Astrocyte of the cerebellum (primary cell): ENCODE measurements at regions not wholly inside any gene's neighbourhood (a gene's known extent, or its start where the extent isn't known, plus 50 kb on each side); places are given as distances from the start of the nearest gene placed in this dataset.

Experiments used
- DNase-seq: peaks from one replicate; pipeline ENCODE4 v3.0.0-alpha.2; 2011; ENCODE audit warnings: low read depth
- H3K4me3 ChIP-seq: 2 replicates; pipeline ENCODE4 v1.5.1; 2011; ENCODE audit warnings: mild to moderate bottlenecking, low read depth, low read length, moderate library complexity
- CTCF ChIP-seq: IDR thresholded peaks from 2 replicates; pipeline ENCODE4 v1.5.1; 2012; ENCODE audit warnings: low read length, low read depth, moderate library complexity, mild to moderate bottlenecking; ENCODE audit errors: missing control alignments
- in situ Hi-C: cut with HindIII; loops from 2 replicates; pipeline ENCODE4 v1.10.0; 2017; ENCODE audit warnings: low sequenced_read_pairs

DNA sequence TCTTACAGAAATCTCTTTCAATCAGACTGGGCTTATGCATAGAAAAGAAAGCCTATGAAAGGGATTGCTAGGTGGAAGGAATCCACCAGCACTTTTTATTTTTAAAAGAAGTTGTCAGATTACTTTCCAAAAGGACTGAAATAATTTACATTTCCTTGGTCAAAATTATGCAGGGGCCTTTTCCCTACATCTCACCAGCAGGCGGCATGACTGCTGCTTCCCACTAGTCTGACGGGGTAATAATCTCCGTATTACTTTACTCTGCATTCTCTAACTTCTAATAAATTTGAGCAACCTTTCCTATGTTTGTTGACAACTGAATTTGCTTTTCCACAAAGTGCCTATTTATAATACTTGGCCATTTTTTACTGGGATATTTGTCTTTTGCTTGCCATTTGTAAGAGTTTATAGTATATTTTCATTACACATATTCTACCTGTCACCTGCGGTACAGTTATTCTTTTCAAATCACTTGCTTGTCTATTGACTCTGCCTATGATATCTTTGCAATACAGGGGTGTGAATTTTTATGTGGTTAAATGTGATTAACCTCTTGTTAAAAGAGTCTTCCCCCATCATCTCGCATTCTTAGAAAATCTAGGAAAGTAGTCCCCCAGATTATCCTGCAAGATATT, 51.9 kb upstream of the USP47 start:
- DNase-seq: no peak
- no peak overlapping the region for H3K4me3 ChIP-seq
- in situ Hi-C loops: loop anchor here (5.0 to 25.0 kb wide), 2 partner anchors 753 to 1003 kb away; no protein-coding TSS in a partner anchor
- peak; percentile 80 for TF ChIP-seq CTCF

GRCh38 chr11:11788063-11788710, 53.6 kb upstream of the USP47 start:
- in situ Hi-C loops: loop anchor here (5.0 to 25.0 kb wide), 2 partner anchors 751 to 1001 kb away; no protein-coding TSS in a partner anchor
- H3K4me3 ChIP-seq: no peak overlapping the region
- no peak for DNase-seq
- no peak for TF ChIP-seq CTCF

DNA sequence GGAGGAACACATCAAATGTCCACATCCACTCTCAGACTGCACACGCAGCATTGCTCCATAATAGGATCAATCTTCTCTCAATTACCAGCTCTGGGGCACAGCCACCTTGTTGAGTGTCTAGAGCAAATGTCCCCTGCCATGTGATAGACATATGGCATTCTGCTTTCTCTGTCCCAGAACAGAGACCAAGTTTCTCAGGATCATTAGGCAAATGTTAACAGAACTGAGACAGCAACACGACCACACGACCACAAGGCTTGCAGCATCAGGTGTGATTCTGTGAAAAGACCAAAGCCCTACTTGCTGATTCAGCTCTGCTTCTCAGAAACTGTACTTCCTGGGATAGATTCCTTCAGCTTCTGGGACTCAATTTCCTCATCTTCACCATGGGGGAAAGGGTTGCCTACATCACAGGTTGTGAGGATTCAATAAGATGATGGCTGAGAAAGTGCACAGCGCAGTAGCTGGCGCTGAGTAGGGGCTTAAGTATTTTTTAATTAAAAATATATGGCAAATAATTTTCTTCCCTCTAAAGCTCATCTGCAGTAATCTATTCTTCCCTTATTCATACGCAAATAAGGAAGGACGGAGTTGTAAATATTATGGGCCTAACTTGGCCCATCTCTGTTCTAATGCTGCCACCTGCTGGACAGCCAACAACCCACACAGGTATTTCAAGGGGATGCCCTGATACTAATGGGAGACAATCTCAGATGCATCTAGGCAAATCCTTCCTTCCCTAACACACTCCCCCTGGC, 54.3 kb upstream of the USP47 start:
- in situ Hi-C loops: loop anchor here (5.0 to 25.0 kb wide), 2 partner anchors 750 to 1000 kb away; no protein-coding TSS in a partner anchor
- no peak overlapping the region for H3K4me3 ChIP-seq
- DNase-seq: peak; percentile 64
- peak; percentile 88 for TF ChIP-seq CTCF

DNA sequence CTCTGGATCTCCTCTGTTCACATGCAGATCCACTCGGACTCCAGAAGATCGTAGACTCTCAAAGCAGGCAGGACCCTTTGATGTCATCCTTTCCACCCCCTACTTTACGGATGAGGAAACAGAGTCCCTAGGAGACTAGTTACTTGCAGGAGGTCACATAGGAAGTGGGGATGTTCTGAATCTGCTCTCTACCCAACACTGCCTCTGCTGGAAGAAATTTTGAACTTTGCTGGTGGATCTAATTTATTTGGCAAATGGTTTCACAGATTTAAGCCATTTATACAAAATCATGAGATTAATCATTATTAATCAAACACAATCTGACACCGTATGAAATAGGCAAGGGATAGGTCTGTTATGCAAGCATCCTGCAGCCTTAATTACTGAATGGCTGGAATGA, 55.0 kb upstream of the USP47 start:
- in situ Hi-C loops: loop anchor here (5.0 to 25.0 kb wide), 2 partner anchors 749 to 999 kb away; no protein-coding TSS in a partner anchor
- peak; percentile 67 for TF ChIP-seq CTCF
- H3K4me3 ChIP-seq: no peak overlapping the region
- DNase-seq: peak; percentile 5

DNA sequence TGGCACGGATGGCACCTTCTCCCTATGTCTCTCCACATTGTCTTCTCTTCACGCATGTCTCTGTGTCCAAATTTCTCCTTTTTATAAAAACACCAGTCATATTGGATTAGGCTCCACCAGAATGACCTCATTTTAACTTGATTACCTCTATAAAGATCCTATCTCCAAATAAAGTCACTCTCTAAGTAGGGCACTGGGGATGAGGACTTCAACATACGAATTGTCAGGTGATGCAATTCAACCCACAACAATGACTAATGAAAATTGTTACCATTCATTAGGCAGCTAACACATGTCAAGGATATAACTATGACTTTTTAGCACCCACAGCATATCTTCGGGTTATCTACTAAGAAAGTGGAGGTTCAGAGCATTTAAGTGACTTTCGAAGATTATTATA, 55.5 kb upstream of the USP47 start:
- DNase-seq: no peak
- in situ Hi-C loops: loop anchor here (5.0 to 25.0 kb wide), 2 partner anchors 749 to 999 kb away; no protein-coding TSS in a partner anchor
- TF ChIP-seq CTCF: no peak
- no peak overlapping the region for H3K4me3 ChIP-seq

GRCh38 chr11:11782532-11783110, 59.2 kb upstream of the USP47 start:
- no peak overlapping the region for H3K4me3 ChIP-seq
- no peak for DNase-seq
- TF ChIP-seq CTCF: no peak
- in situ Hi-C loops: loop anchor here (25.0 kb wide), 1 partner anchor 995 kb away; no protein-coding TSS in a partner anchor
